UCSD-AML1 (cell line): ENCODE measurements at regions not wholly inside any gene's neighbourhood (a gene's known extent, or its start where the extent isn't known, plus 50 kb on each side); places are given as distances from the start of the nearest gene placed in this dataset.
A peak's percentile ranks its signal among the peaks of the same experiment; 100 is the strongest.

Experiments used
- DNase-seq: peaks from one replicate; lab custom pipeline; 2025; ENCODE audit not compliant: unreplicated experiment; lab: John Stamatoyannopoulos, UW

- DNase-seq = no peak
These were observed 134.1 kb downstream of the NUDT12 start for GRCh38 chr5:103428411-103428871.

- DNase-seq = no peak
These were observed 135.3 kb downstream of the NUDT12 start for GRCh38 chr5:103427326-103427725.

- no peak for DNase-seq
These were observed 136.7 kb downstream of the NUDT12 start for GRCh38 chr5:103425686-103426454.

- no peak for DNase-seq
These were observed 138.0 kb downstream of the NUDT12 start for GRCh38 chr5:103424453-103425205.

- no peak for DNase-seq
These were observed 138.6 kb downstream of the NUDT12 start for GRCh38 chr5:103424026-103424425.

- DNase-seq = no peak
These were observed 139.8 kb downstream of the NUDT12 start for GRCh38 chr5:103422756-103423155.

- DNase-seq = no peak
These were observed 148.0 kb downstream of the NUDT12 start for GRCh38 chr5:103414604-103415003.

GRCh38 chr5:103411711-103412110 is 150.9 kb downstream of the NUDT12 start:
- no peak for DNase-seq

- no peak for DNase-seq
These were observed 151.6 kb downstream of the MACIR start for GRCh38 chr5:103410172-103410571.

GRCh38 chr5:103409013-103409670 is 150.6 kb downstream of the MACIR start:
- no peak for DNase-seq

GRCh38 chr5:103408408-103408807 is 149.8 kb downstream of the MACIR start:
- no peak for DNase-seq

- DNase-seq = no peak
These were observed 148.8 kb downstream of the MACIR start for GRCh38 chr5:103407402-103407801.

GRCh38 chr5:103404483-103404882 is 145.9 kb downstream of the MACIR start:
- DNase-seq = no peak

- DNase-seq = no peak
These were observed 144.3 kb downstream of the MACIR start for GRCh38 chr5:103402851-103403250.

- DNase-seq = no peak
These were observed 139.4 kb downstream of the MACIR start for GRCh38 chr5:103397739-103398581.

GRCh38 chr5:103394676-103395075 is 136.1 kb downstream of the MACIR start:
- DNase-seq = no peak

GRCh38 chr5:103393101-103393754 is 134.7 kb downstream of the MACIR start:
- DNase-seq = peak; percentile 9

- no peak for DNase-seq
These were observed 133.1 kb downstream of the MACIR start for GRCh38 chr5:103391659-103392058.

- DNase-seq = no peak
These were observed 131.3 kb downstream of the MACIR start for GRCh38 chr5:103389846-103390245.

GRCh38 chr5:103389357-103389756 is 130.8 kb downstream of the MACIR start:
- DNase-seq = no peak
